D721Med (cell line): ENCODE measurements at regions not wholly inside any gene's neighbourhood (a gene's known extent, or its start where the extent isn't known, plus 50 kb on each side); places are given as distances from the start of the nearest gene placed in this dataset.
A peak's percentile ranks its signal among the peaks of the same experiment; 100 is the strongest.
"Not testable (repeated sequence)": the region's sequence is repeated elsewhere in the genome, so short reads cannot be mapped to it uniquely, and the experiment has no call there.

ENCODE experiments used
- DNase-seq: peaks from one replicate; pipeline ENCODE4 v3.0.0; 2011; ENCODE audit warnings: low spot score; ENCODE audit not compliant: insufficient read length
- FAIRE-seq: peaks from 2 replicates; lab custom pipeline; 2011; peaks lifted over from hg19 to GRCh38; lab: Jason Lieb, UNC
- TF ChIP-seq, protein P1 (sequence below): IDR thresholded peaks from 2 replicates; pipeline ENCODE4 v1.5.1; 2012; ENCODE audit warnings: mild to moderate bottlenecking, control low read depth; ENCODE audit not compliant: insufficient read depth; ENCODE audit errors: missing control alignments

GRCh38 chr10:30553626-30554439 lies 75.7 kb downstream of the LYZL2 start:
- no peak for DNase-seq
- FAIRE-seq = peak; percentile 48
- TF ChIP-seq, protein P1, sequence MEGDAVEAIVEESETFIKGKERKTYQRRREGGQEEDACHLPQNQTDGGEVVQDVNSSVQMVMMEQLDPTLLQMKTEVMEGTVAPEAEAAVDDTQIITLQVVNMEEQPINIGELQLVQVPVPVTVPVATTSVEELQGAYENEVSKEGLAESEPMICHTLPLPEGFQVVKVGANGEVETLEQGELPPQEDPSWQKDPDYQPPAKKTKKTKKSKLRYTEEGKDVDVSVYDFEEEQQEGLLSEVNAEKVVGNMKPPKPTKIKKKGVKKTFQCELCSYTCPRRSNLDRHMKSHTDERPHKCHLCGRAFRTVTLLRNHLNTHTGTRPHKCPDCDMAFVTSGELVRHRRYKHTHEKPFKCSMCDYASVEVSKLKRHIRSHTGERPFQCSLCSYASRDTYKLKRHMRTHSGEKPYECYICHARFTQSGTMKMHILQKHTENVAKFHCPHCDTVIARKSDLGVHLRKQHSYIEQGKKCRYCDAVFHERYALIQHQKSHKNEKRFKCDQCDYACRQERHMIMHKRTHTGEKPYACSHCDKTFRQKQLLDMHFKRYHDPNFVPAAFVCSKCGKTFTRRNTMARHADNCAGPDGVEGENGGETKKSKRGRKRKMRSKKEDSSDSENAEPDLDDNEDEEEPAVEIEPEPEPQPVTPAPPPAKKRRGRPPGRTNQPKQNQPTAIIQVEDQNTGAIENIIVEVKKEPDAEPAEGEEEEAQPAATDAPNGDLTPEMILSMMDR = no peak

GRCh38 chr10:30553018-30553625 lies 76.4 kb downstream of the LYZL2 start:
- TF ChIP-seq, protein P1 = no peak
- DNase-seq (no peak), FAIRE-seq (peak; percentile 88)

GRCh38 chr10:30550967-30551815 lies 78.4 kb downstream of the LYZL2 start:
- FAIRE-seq (no peak), DNase-seq (no peak)
- TF ChIP-seq, protein P1 = no peak

DNA sequence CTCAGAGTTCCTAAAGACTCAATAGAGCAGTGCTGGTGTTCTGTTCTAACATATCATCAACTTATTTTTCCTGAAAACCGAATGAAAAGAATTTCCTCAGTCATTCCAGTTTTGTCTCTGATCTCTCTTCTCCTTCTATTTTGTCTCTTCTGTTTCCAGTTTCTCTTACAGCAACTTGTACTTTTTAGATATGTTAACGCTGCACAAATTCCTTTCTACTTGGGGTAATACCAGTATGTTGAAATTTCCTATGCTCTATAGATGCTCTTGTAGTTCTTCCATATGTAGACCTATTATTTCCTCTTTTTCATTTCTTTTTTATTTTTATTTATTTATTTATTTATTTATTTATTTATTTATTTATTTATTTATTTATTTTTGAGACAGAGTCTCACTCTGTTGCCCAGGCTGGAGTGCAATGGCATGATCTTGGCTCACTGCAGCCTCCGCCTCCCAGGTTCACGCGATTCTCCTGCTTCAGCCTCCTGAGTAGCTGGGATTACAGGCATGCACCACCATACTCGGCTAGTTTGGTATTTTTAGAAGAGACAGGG lies 80.3 kb downstream of the LYZL2 start:
- not testable (repeated sequence) for FAIRE-seq, DNase-seq

GRCh38 chr10:30546511-30546910 lies 83.0 kb downstream of the LYZL2 start:
- DNase-seq = no peak
- FAIRE-seq = no peak
- TF ChIP-seq, protein P1 = no peak

GRCh38 chr10:30542895-30543288 lies 86.7 kb downstream of the LYZL2 start:
- no peak for DNase-seq
- TF ChIP-seq, protein P1 = no peak
- FAIRE-seq = no peak
